Keratinocyte (primary cell): ENCODE measurements at regions not wholly inside any gene's neighbourhood (a gene's known extent, or its start where the extent isn't known, plus 50 kb on each side); places are given as distances from the start of the nearest gene placed in this dataset.

Experiments
- CTCF ChIP-seq, 3 experiments: IDR thresholded peaks in 1 of 3; conservative IDR thresholded peaks in 1 of 3; optimal IDR thresholded peaks in 1 of 3; 2 replicates in 2 of 3; 3 replicates in 1 of 3; pipeline versions ENCODE3 to v1.5.1; 2011; ENCODE audit warnings: low read length in 3 of 3, mild to moderate bottlenecking in 3 of 3, moderate library complexity in 2 of 3, control low read depth in 1 of 3, inconsistent platforms in 1 of 3; ENCODE audit not compliant: insufficient read depth in 2 of 3; ENCODE audit errors: extremely low read depth in 1 of 3
- EZH2 ChIP-seq: IDR thresholded peaks from one replicate; pipeline ENCODE4 v1.6.1; 2012; ENCODE audit warnings: inconsistent platforms, mild to moderate bottlenecking, low read length, moderate library complexity

GRCh38 chr7:54409917-54410316, 132.3 kb upstream of the VSTM2A start:
- TF ChIP-seq CTCF (optimal IDR thresholded peaks at IDR 0.05 in 1 of 3, IDR thresholded peaks at IDR 0.05 in 1 of 3, conservative IDR thresholded peaks at IDR 0.05 in 1 of 3; ENCODE audit: extremely low read depth in 1 of 3, insufficient read depth in 2 of 3, low read length in 3 of 3) (no peak), EZH2 (no peak)
